ENCODE measurements at regions not wholly inside any gene's neighbourhood (a gene's known extent, or its start where the extent isn't known, plus 50 kb on each side); places are given as distances from the start of the nearest gene placed in this dataset.
"Not testable (repeated sequence)": the region's sequence is repeated elsewhere in the genome, so short reads cannot be mapped to it uniquely, and the experiment has no call there.

DNA sequence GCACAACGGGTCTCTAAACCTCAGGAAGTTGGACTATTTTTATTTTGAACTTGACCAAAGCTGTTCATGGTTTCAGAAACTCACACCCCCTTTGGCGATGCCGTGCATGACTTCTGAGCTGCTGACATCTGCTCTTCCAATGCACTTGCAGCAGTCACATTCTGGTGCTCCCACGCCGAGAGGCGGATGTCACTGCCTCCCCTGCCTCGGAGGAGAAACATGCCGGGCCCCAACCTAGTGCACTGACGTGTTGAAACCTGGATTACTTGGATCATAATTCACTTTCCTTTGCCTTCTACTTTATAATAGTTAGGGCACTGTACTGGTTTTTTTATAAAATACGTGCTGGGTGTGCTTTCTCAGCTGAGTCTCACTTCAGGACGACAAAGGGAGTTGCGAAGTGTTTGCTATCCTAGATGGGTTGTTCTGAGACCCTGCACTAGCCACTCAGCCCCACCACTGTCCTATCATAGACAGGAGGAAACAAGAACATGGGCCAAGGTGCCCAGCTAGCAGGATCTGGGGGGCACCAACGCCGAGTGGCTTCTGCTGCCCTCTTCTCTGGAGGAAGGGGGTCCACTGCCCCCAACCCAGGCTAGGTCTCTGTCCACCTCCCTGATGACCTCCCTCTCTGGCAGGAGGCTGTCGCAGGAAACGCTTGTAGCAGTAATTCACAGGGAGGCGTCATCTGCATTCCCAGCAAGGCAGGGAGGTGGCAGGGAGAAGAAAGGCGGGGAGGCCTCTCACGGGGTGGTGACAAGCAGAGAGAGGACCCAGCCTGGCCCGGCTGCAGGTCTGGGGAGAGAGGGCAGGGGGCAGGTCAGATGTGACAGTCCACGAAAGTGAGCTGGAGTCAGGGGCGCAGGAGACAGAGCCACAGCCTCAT is 158.8 kb upstream of the IQSEC1 start:
- no peak for DNase-seq (ENCODE audit: low read depth)
- no peak overlapping the region for H3K4me3 ChIP-seq (ENCODE audit: low read depth, low read length)
- TF ChIP-seq POLR2A (IDR thresholded peaks at IDR 0.05; ENCODE audit: extremely low read depth, insufficient read length) (no peak), MYC (IDR thresholded peaks at IDR 0.05; ENCODE audit: low read depth, low read length) (no peak)
- TF ChIP-seq, protein P1, sequence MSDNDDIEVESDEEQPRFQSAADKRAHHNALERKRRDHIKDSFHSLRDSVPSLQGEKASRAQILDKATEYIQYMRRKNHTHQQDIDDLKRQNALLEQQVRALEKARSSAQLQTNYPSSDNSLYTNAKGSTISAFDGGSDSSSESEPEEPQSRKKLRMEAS (IDR thresholded peaks at IDR 0.05; ENCODE audit: low read depth, low read length): no peak
- TF ChIP-seq, protein P2, sequence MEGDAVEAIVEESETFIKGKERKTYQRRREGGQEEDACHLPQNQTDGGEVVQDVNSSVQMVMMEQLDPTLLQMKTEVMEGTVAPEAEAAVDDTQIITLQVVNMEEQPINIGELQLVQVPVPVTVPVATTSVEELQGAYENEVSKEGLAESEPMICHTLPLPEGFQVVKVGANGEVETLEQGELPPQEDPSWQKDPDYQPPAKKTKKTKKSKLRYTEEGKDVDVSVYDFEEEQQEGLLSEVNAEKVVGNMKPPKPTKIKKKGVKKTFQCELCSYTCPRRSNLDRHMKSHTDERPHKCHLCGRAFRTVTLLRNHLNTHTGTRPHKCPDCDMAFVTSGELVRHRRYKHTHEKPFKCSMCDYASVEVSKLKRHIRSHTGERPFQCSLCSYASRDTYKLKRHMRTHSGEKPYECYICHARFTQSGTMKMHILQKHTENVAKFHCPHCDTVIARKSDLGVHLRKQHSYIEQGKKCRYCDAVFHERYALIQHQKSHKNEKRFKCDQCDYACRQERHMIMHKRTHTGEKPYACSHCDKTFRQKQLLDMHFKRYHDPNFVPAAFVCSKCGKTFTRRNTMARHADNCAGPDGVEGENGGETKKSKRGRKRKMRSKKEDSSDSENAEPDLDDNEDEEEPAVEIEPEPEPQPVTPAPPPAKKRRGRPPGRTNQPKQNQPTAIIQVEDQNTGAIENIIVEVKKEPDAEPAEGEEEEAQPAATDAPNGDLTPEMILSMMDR (IDR thresholded peaks at IDR 0.05; ENCODE audit: low read depth, low read length): no peak

DNA sequence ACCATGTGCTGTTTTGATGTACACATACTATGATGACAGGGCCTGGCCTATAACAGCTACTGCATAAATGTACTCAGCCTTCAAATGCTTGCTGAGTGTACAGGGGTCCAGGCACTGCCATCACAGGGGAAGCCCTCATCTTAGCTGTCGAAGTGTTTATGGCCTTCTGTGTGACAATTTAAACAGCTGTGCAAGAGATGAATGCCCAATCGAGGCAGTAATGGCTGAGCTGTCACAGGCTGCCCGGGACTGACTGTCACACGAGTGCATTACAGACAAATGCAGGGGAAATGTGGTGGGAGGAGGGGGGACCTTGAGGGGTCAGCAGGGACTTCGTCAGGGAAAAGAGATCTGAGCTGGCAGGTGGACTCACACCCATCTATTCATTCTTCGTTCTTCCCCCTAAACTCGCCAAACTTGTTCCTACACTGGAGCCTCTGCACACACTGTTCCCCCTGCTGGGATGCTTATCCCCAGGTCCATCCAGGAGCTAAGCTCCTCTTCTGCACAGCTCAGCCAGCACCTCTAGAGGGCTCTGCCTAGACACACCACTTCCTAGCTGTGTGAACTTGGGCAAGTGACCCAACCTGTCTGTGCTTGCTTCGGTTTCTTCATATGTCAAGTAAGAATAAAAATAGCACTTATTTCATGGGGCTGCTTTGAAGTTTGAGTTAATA is 156.2 kb upstream of the IQSEC1 start:
- TF ChIP-seq MYC (IDR thresholded peaks at IDR 0.05; ENCODE audit: low read depth, low read length) (no peak), POLR2A (IDR thresholded peaks at IDR 0.05; ENCODE audit: extremely low read depth, insufficient read length) (no peak)
- TF ChIP-seq, protein P1 (IDR thresholded peaks at IDR 0.05; ENCODE audit: low read depth, low read length): no peak
- TF ChIP-seq, protein P2 (IDR thresholded peaks at IDR 0.05; ENCODE audit: low read depth, low read length): peak; percentile 66
- H3K4me3 ChIP-seq (ENCODE audit: low read depth, low read length): no peak overlapping the region
- DNase-seq (ENCODE audit: low read depth): peak; percentile 65

DNA sequence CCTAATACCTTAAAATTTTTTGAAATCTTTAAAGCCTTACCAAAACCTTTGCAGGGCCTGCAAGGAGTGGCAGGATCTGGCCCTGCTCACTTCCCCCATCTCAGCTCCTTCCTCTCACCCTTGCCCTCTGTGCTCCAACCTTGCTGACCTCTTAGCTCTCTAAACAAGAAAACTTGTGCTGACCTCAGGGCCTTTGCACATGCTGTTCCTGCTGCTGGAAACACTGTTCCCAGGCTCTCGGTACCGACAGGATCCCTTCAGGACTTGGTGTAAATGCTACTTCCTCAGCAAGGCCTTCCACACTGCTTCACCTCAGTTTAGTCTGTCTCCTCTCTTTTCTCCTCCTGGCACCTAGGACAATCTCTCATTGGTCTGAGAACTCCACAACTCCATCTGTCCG is 155.4 kb upstream of the IQSEC1 start:
- no peak for TF ChIP-seq MYC (IDR thresholded peaks at IDR 0.05; ENCODE audit: low read depth, low read length)
- TF ChIP-seq, protein P2 (IDR thresholded peaks at IDR 0.05; ENCODE audit: low read depth, low read length): no peak
- TF ChIP-seq POLR2A (IDR thresholded peaks at IDR 0.05; ENCODE audit: extremely low read depth, insufficient read length): no peak
- TF ChIP-seq, protein P1 (IDR thresholded peaks at IDR 0.05; ENCODE audit: low read depth, low read length): no peak
- no peak overlapping the region for H3K4me3 ChIP-seq (ENCODE audit: low read depth, low read length)
- DNase-seq (ENCODE audit: low read depth): no peak

DNA sequence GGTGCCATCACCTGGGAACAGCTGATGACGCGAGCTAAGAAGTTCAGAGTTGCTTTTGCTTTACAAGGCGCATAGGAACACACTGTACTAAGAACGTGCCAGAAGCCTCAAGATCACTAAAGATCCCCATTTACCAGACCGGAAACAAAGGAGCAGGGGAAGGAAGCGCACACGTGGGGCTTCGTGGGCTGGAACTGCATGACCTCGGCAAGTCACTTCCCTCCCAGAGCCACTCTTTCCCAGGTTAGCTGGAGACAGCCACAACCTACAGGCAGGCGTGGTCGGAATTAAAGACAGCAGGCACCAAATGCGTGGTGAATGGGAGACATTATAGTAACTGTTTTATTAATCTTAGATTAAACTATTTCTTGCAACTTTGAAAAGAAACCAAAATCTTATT is 154.9 kb upstream of the IQSEC1 start:
- not testable (repeated sequence) for DNase-seq (ENCODE audit: low read depth); H3K4me3 ChIP-seq (ENCODE audit: low read depth, low read length)

DNA sequence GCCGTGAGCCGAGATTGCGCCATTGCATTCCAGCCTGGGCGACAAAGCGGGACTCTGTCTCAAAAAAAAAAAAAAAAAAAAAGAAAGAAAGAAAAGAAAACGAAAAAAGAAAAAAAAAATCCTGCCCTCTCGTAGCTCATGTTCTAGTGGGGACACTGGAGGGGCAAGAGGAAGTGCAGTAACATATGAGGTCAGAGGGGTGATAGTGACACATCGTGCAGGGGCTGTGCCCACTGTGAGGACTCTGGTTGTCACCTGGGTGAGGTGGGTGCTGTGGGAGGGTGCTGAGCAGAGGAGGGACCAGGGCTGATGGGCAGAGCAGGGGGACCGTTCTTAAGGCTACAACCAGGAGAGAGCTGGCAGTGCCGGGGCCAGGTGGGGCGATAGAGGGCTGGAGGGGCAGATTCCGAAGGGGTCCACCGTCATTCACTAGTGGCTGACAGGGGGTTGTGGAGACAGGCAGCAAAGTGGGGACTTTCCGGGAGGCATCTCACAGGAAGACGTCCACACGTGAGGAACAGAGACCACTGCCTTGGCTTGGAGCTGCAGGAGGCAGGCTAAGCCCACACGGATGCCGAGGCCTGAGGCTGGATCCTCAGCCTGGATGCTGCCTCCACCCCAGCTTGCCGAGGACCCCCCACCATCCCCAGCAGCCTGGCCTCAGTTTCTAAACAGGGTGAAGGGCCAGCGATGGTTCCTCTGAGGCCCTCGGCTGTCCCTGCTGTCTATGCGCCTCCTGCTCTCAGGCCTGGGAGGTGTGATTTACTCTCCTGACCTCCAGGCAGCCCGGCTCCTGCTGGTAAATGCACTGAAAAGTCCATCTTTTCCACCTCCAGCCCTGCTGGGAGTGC is 154.3 kb upstream of the IQSEC1 start:
- no peak for DNase-seq (ENCODE audit: low read depth)
- TF ChIP-seq, protein P1 (IDR thresholded peaks at IDR 0.05; ENCODE audit: low read depth, low read length): no peak
- TF ChIP-seq, protein P2 (IDR thresholded peaks at IDR 0.05; ENCODE audit: low read depth, low read length): no peak
- TF ChIP-seq MYC (IDR thresholded peaks at IDR 0.05; ENCODE audit: low read depth, low read length) (no peak), POLR2A (IDR thresholded peaks at IDR 0.05; ENCODE audit: extremely low read depth, insufficient read length) (no peak)
- H3K4me3 ChIP-seq (ENCODE audit: low read depth, low read length): no peak overlapping the region

Data from NB4 (cell line).